Right lobe of liver (tissue), 6 donors: ENCODE measurements at regions not wholly inside any gene's neighbourhood (a gene's known extent, or its start where the extent isn't known, plus 50 kb on each side); places are given as distances from the start of the nearest gene placed in this dataset.

Experiments used
- ATAC-seq, 4 donors: fragments of 200-7000 bp; cut with Tn5 transposase; one replicate each; pipeline ENCODE4 v1.9.1; 2020; ENCODE audit warnings: mild to moderate bottlenecking in 4 of 4, moderate library complexity in 4 of 4
- DNase-seq, 3 donors: peaks; one replicate each; pipeline ENCODE4 v3.0.0-alpha.2; 2020
- H3K27ac ChIP-seq, 3 donors: fragments of 200-600 bp; one replicate each; pipeline ENCODE4 v1.8.0; 2022
- H3K27me3 ChIP-seq, 2 donors: fragments of 200-600 bp; one replicate each; pipeline ENCODE4 v1.8.0; 2022
- H3K36me3 ChIP-seq, 4 donors: fragments of 200-600 bp; sonication (generic) in 1 of 4; one replicate each; pipeline versions ENCODE4 v1.5.1 to v1.8.0; 2017 to 2022; ENCODE audit warnings: control low read depth in 1 of 4
- H3K4me1 ChIP-seq, 4 donors: fragments of 200-600 bp; sonication (generic) in 1 of 4; one replicate each; pipeline versions ENCODE4 v1.5.1 to v1.8.0; 2017 to 2022; ENCODE audit warnings: control low read depth in 1 of 4
- H3K4me3 ChIP-seq, 3 donors: fragments of 200-600 bp; one replicate each; pipeline ENCODE4 v1.8.0; 2022
- H3K9me3 ChIP-seq, 4 donors: fragments of 200-600 bp; sonication (generic) in 1 of 4; one replicate each; pipeline versions ENCODE4 v1.5.1 to v1.8.0; 2017 to 2022; ENCODE audit warnings: control low read depth in 1 of 4
- CTCF ChIP-seq, 4 donors: fragments of 200-600 bp in 3 of 4; fragments of 450-650 bp in 1 of 4; IDR thresholded peaks; one replicate each; pipeline versions ENCODE4 v1.5.1 to v1.8.0; 2016 to 2022; ENCODE audit warnings: antibody characterized with exemption in 4 of 4, mild to moderate bottlenecking in 2 of 4
- POLR2A ChIP-seq: fragments of 450-650 bp; IDR thresholded peaks from one replicate; pipeline ENCODE4 v1.6.1; 2017; ENCODE audit warnings: antibody characterized with exemption, mild to moderate bottlenecking
- WGBS: methylation state at CpG from one replicate; pipeline ENCODE4 v1.1.6; 2018; ENCODE audit warnings: low coverage, low lambda C conversion rate; ENCODE audit not compliant: insufficient coverage; ENCODE audit errors: missing lambda C conversion rate; 5-methylcytosine and 5-hydroxymethylcytosine counted together
- intact Hi-C, 2 donors: fragments of 100-400 bp; cut with DNase I; formaldehyde crosslinking; loops; one replicate each; pipeline versions ENCODE4 v1.11.2 to v1.14.1; 2022
- donor health status: DM: no; HTN: yes; CAD: no.
- donor health status: DM: no; HTN: no; CAD: no.
- donor health status: DM: no; HTN: no; CAD: no.
- donor health status: DM: no; HTN: yes; CAD: no.
- donor health status: DM: no; HTN: yes; CAD: no.

GRCh38 chr7:95718577-95719410 lies 53.6 kb upstream of the DYNC1I1 start:
- intact Hi-C loops = no loop called here
- TF ChIP-seq CTCF (IDR thresholded peaks at IDR 0.05) = peak in 3 of 4 donors; percentile 33 to 41 (median 34)
- no peak for TF ChIP-seq POLR2A

GRCh38 chr7:95716357-95717122 lies 55.8 kb upstream of the DYNC1I1 start:
- Histone ChIP-seq H3K4me1 (no peaks in the 10 kb centered on the region), H3K27ac (no peak overlapping the region), H3K36me3 (no peaks in the 10 kb centered on the region), H3K9me3 (no peaks in the 10 kb centered on the region), H3K27me3 (no peaks in the 10 kb centered on the region), H3K4me3 (no peak overlapping the region)
- DNase-seq (no peak), ATAC-seq (no peak)
- TF ChIP-seq CTCF (IDR thresholded peaks at IDR 0.05) = no peak
- TF ChIP-seq POLR2A = no peak
- intact Hi-C loops = no loop called here
- WGBS = 76% methylated on average over 5 of the region's 5 CpGs

More at GRCh38 chr7:95718577-95719410, 53.6 kb upstream of the DYNC1I1 start:
- Histone ChIP-seq H3K27me3 (no peaks in the 10 kb centered on the region), H3K4me1 (peaks cover 0 to 6% (median 0%) of the 10 kb centered on the region in 4 donors), H3K4me3 (no peak overlapping the region), H3K36me3 (no peaks in the 10 kb centered on the region), H3K27ac (no peak overlapping the region), H3K9me3 (no peaks in the 10 kb centered on the region)
- DNase-seq (no peak), ATAC-seq (peak in 3 of 4 donors; percentile 31 to 52 (median 46))
- WGBS = 48% methylated on average over 6 of the region's 6 CpGs

- no peaks in the 10 kb centered on the region for H3K27me3 ChIP-seq
- DNase-seq (no peak), ATAC-seq (no peak)
- no peaks in the 10 kb centered on the region for H3K36me3 ChIP-seq
- no peak overlapping the region for H3K4me3 ChIP-seq
- TF ChIP-seq CTCF (IDR thresholded peaks at IDR 0.05) (no peak), POLR2A (no peak)
- H3K27ac ChIP-seq = no peak overlapping the region
- intact Hi-C loops = no loop called here
- no peaks in the 10 kb centered on the region for H3K4me1 ChIP-seq
- no peaks in the 10 kb centered on the region for H3K9me3 ChIP-seq
Measured at GRCh38 chr7:95715274-95715673, 57.1 kb upstream of the DYNC1I1 start.

GRCh38 chr7:95710711-95711110 lies 61.6 kb upstream of the DYNC1I1 start:
- Histone ChIP-seq H3K27me3 (no peaks in the 10 kb centered on the region), H3K4me1 (no peaks in the 10 kb centered on the region), H3K9me3 (no peaks in the 10 kb centered on the region), H3K36me3 (no peaks in the 10 kb centered on the region), H3K4me3 (no peak overlapping the region), H3K27ac (no peak overlapping the region)
- ATAC-seq (no peak), DNase-seq (no peak)
- TF ChIP-seq POLR2A (no peak), CTCF (IDR thresholded peaks at IDR 0.05) (no peak)
- intact Hi-C loops = no loop called here
